Mammary epithelial cell (primary cell): ENCODE measurements at regions not wholly inside any gene's neighbourhood (a gene's known extent, or its start where the extent isn't known, plus 50 kb on each side); places are given as distances from the start of the nearest gene placed in this dataset.

ENCODE experiments used
- EZH2 ChIP-seq: IDR thresholded peaks from 2 replicates; pipeline ENCODE4 v1.6.1; 2012; ENCODE audit warnings: low read length, inconsistent platforms, borderline replicate concordance
- TF ChIP-seq, protein P1 (sequence below), 2 donors: IDR thresholded peaks in 1 of 2; conservative IDR thresholded peaks in 1 of 2; 2 replicates each; pipeline ENCODE4 v1.5.1; 2011 to 2012; ENCODE audit warnings: inconsistent platforms in 2 of 2, low read length in 2 of 2, mild to moderate bottlenecking in 2 of 2, control low read depth in 1 of 2, low read depth in 1 of 2; ENCODE audit not compliant: insufficient read depth in 1 of 2; ENCODE audit errors: extremely low read depth in 1 of 2

DNA sequence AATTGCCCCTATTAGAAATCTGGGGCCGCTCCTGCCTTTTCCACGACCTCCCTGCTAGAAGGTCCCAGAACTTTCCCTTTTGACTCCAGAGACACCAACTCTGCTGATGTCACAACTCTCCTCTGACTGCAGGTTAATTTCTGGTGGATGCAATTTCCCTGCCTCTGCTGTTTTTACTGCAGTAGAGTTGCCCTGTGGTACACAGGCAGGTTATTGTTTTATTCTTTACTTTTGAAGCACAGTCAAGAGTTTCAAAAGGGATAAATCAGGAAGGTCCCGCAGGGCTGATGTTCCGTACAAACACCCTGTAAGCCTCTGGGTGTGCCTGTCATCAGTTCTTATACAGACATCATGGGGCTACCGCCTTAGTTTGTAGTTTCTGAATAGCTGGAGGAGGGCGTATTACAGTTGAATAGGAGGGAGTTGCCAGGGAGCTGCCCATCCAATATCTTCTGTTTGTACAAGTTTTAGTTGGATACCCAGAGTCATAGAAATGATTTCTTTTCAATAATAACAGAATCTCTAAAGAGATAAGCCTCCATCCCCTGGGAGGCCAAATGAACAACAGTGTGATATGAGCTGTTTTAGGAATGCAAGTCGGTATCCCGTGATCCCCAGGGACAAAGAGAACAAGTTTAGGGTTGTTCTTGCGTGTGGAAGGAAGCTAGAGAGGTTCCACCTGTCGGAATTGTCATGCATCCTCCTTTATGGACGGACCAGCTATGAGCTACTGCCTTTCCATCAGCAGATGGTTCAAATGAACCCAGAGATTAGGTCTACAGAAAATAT lies 108.4 kb upstream of the COPS8 start:
- TF ChIP-seq, protein P1, sequence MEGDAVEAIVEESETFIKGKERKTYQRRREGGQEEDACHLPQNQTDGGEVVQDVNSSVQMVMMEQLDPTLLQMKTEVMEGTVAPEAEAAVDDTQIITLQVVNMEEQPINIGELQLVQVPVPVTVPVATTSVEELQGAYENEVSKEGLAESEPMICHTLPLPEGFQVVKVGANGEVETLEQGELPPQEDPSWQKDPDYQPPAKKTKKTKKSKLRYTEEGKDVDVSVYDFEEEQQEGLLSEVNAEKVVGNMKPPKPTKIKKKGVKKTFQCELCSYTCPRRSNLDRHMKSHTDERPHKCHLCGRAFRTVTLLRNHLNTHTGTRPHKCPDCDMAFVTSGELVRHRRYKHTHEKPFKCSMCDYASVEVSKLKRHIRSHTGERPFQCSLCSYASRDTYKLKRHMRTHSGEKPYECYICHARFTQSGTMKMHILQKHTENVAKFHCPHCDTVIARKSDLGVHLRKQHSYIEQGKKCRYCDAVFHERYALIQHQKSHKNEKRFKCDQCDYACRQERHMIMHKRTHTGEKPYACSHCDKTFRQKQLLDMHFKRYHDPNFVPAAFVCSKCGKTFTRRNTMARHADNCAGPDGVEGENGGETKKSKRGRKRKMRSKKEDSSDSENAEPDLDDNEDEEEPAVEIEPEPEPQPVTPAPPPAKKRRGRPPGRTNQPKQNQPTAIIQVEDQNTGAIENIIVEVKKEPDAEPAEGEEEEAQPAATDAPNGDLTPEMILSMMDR (conservative IDR thresholded peaks at IDR 0.05 in 1 of 2, IDR thresholded peaks at IDR 0.05 in 1 of 2; ENCODE audit: extremely low read depth in 1 of 2, insufficient read depth in 1 of 2, low read depth in 1 of 2, low read length in 2 of 2), result no peak
- TF ChIP-seq EZH2, result no peak
